ENCODE measurements at regions not wholly inside any gene's neighbourhood (a gene's known extent, or its start where the extent isn't known, plus 50 kb on each side); places are given as distances from the start of the nearest gene placed in this dataset.

DNA sequence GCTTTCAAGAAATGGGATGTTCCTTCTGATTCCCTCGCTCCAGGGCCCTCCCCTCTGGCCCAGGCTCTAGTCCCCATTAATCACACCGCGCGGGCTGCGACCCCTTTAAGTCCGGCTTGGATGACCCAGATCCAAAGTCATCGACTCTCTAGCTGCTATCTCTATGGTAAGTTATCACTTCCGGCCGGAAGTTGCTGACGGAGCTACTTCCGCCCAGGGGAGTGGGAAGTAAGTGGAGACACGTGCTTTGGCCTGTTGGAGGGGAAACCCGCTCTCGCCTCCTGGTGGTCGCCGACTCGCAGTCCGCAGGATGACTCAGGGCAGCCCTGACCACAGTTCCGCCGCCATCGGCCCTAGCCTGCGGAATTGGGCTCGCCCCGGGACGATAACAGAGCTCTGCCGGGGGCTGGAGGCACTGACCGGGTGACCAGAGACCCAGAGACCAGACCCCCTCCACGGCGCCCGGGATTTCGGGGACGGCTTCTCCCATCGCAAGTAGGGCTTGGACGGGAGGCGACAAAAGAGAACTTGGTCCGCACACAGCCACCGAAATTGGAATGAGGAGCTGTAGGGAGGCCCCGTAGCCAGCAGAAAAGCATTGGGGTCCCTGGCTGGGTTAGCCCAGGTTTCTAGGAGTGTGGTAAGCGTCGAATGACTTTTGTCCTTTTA is 52.2 kb upstream of the SEC14L1 start:
- Histone ChIP-seq H3K27ac (ENCODE audit: insufficient read depth, low read length) (peak overlapping the region; percentile 78), H3K23ac (ENCODE audit: low read depth, low read length) (peak overlapping the region; percentile 86), H4K5ac (ENCODE audit: low read depth, low read length) (peak overlapping the region; percentile 89), H2AFZ (replicated peaks; ENCODE audit: low read length, poor library complexity) (peak overlapping the region; percentile 92), H3K4me3 (ENCODE audit: insufficient read depth, low read depth, low read length) (peak overlapping the region; percentile 61), H3K56ac (ENCODE audit: extremely low read depth, insufficient read depth, low read length) (peak overlapping the region; percentile 81), H2BK20ac (ENCODE audit: low read depth, low read length) (peak overlapping the region; percentile 52; the same call in 1 of the 2 replicates), H3K9me1 (ENCODE audit: insufficient read depth, low read length) (peaks cover 3% of the 10 kb centered on the region; the same call in 1 of the 2 replicates), H2BK120ac (ENCODE audit: low read depth, low read length) (peak overlapping the region; percentile 65), H3K9ac (ENCODE audit: low read depth, low read length) (peak overlapping the region; percentile 68), H4K8ac (ENCODE audit: low read depth in 2 of 2, low read length in 2 of 2) (peak overlapping the region; percentile 81 to 95), H2BK15ac (ENCODE audit: low read depth, low read length) (peak overlapping the region; percentile 71; the same call in 1 of the 3 replicates), H2AK5ac (ENCODE audit: low read depth, low read length) (peak overlapping the region; percentile 100; the same call in 1 of the 2 replicates), H3K36me3 (ENCODE audit: control insufficient read depth, insufficient read depth, low read length) (peaks cover 15% of the 10 kb centered on the region), H4K20me1 (ENCODE audit: insufficient read depth, low read length) (no peaks in the 10 kb centered on the region), H3K27me3 (ENCODE audit: control insufficient read depth, insufficient read depth, low read length) (peaks cover 2% of the 10 kb centered on the region; the same call in 1 of the 2 replicates), H3K4me2 (ENCODE audit: low read depth, low read length) (peak overlapping the region; percentile 99), H3K4ac (ENCODE audit: low read depth, low read length) (peak overlapping the region; percentile 92), H2BK5ac (ENCODE audit: low read depth, low read length, poor library complexity, severe bottlenecking) (peak overlapping the region; percentile 72), H3K9me3 (ENCODE audit: control insufficient read depth, insufficient read depth, low read length) (no peaks in the 10 kb centered on the region), H2AK9ac (replicated peaks; ENCODE audit: low read depth, low read length, poor library complexity) (peak overlapping the region; percentile 99), H3K18ac (ENCODE audit: low read depth, low read length) (peak overlapping the region; percentile 39), H4K91ac (ENCODE audit: insufficient read depth, low read depth, low read length) (peak overlapping the region; percentile 80), H3K79me1 (ENCODE audit: low read depth in 1 of 2, low read length in 2 of 2) (peaks cover 27 to 42% of the 10 kb centered on the region in 2 experiments), H3K14ac (replicated peaks; ENCODE audit: low read depth, low read length) (peak overlapping the region; percentile 91), H3K4me1 (ENCODE audit: control insufficient read depth, insufficient read depth, low read length) (no peaks in the 10 kb centered on the region)
- DNase-seq (peak; percentile 98), ATAC-seq (ENCODE audit: low read depth) (peak; percentile 95)
- in situ Hi-C loops (cut with MboI; ENCODE audit: low sequenced_read_pairs) (loop anchor here (5.0 kb wide), 1 partner anchor 154 kb away; no protein-coding TSS in a partner anchor), dilution Hi-C loops (cut with HindIII; ENCODE audit: low sequenced_read_pairs, unreplicated experiment) (no loop called here), intact Hi-C loops (cut with micrococcal nuclease) (loop anchor here (2.0 to 5.0 kb wide), 2 partner anchors 52 to 234 kb away; partner anchors contain the start of gene SEC14L1)
- ChIA-PET CTCF (interaction anchor here (0.5 to 1.4 kb wide), 10 partner anchors 10 to 216 kb away, joined by 3 to 4 read pairs (median 4); no protein-coding TSS in a partner anchor), POLR2A (ENCODE audit: unreplicated experiment) (interaction anchor here (0.5 to 1.0 kb wide), 4 partner anchors 11 to 90 kb away, joined by 3 read pairs; no protein-coding TSS in a partner anchor)
- TSS peak; percentile 84 for BruUV-seq (replicated peaks)
- 0% methylated on average over 13 of the region's 40 CpGs; no CpG with 5 or more reads in 1 of the 2 experiments for WGBS, 2 experiments (ENCODE audit: extremely low coverage in 2 of 2, insufficient read length in 1 of 2)
- TF ChIP-seq RFX5 (IDR thresholded peaks at IDR 0.05; ENCODE audit: low read depth, low read length) (no peak), BHLHE40 (IDR thresholded peaks at IDR 0.05; ENCODE audit: low read depth, low read length) (peak; percentile 93), FOS (IDR thresholded peaks at IDR 0.05; ENCODE audit: low read depth, low read length) (peak; percentile 70; the same call in 1 of the 2 replicates), CHD1 (IDR thresholded peaks at IDR 0.05; ENCODE audit: low read depth, low read length) (no peak), MAZ (IDR thresholded peaks at IDR 0.05; ENCODE audit: borderline replicate concordance, low read depth, low read length) (0 out of 2 replicates have a peak, but pooled peaks have one; percentile 22), MXI1 (IDR thresholded peaks at IDR 0.05; ENCODE audit: borderline replicate concordance, low read depth, low read length) (peak; percentile 97), SMC3 (IDR thresholded peaks at IDR 0.05; ENCODE audit: low read depth, low read length) (peak; percentile 65), NFE2L2 (IDR thresholded peaks at IDR 0.05; ENCODE audit: low read depth, low read length) (peak; percentile 40; the same call in 1 of the 2 replicates), MAFK (IDR thresholded peaks at IDR 0.05; ENCODE audit: low read depth, low read length) (peak; percentile 80), RAD21 (IDR thresholded peaks at IDR 0.05; ENCODE audit: low read length) (peak; percentile 56), RCOR1 (IDR thresholded peaks at IDR 0.05; ENCODE audit: insufficient replicate concordance, low read length) (no peak), POLR2A (IDR thresholded peaks at IDR 0.05; ENCODE audit: low read depth, low read length) (peak; percentile 62; the same call in 1 of the 2 replicates), CEBPB (IDR thresholded peaks at IDR 0.05; ENCODE audit: low read depth, low read length) (no peak)
- TF ChIP-seq, protein P1, sequence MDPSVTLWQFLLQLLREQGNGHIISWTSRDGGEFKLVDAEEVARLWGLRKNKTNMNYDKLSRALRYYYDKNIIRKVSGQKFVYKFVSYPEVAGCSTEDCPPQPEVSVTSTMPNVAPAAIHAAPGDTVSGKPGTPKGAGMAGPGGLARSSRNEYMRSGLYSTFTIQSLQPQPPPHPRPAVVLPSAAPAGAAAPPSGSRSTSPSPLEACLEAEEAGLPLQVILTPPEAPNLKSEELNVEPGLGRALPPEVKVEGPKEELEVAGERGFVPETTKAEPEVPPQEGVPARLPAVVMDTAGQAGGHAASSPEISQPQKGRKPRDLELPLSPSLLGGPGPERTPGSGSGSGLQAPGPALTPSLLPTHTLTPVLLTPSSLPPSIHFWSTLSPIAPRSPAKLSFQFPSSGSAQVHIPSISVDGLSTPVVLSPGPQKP (IDR thresholded peaks at IDR 0.05; ENCODE audit: borderline replicate concordance, low read depth, low read length), result peak; percentile 54; the same call in 1 of the 2 replicates
- TF ChIP-seq, protein P2, sequence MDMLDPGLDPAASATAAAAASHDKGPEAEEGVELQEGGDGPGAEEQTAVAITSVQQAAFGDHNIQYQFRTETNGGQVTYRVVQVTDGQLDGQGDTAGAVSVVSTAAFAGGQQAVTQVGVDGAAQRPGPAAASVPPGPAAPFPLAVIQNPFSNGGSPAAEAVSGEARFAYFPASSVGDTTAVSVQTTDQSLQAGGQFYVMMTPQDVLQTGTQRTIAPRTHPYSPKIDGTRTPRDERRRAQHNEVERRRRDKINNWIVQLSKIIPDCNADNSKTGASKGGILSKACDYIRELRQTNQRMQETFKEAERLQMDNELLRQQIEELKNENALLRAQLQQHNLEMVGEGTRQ (IDR thresholded peaks at IDR 0.05; ENCODE audit: low read depth, low read length), result peak; percentile 77

All from IMR-90 (cell line).